GM18873 (cell line): ENCODE measurements at regions not wholly inside any gene's neighbourhood (a gene's known extent, or its start where the extent isn't known, plus 50 kb on each side); places are given as distances from the start of the nearest gene placed in this dataset.
A peak's percentile ranks its signal among the peaks of the same experiment; 100 is the strongest.
"Not testable (repeated sequence)": the region's sequence is repeated elsewhere in the genome, so short reads cannot be mapped to it uniquely, and the experiment has no call there.

Source experiments
- ATAC-seq: cut with Tn5 transposase; IDR thresholded peaks from one replicate; pipeline ENCODE4 v1.9.1; 2021; ENCODE audit warnings: mild to moderate bottlenecking, moderate library complexity, moderate number of reproducible peaks; ENCODE audit not compliant: unreplicated experiment, low FRiP score

DNA sequence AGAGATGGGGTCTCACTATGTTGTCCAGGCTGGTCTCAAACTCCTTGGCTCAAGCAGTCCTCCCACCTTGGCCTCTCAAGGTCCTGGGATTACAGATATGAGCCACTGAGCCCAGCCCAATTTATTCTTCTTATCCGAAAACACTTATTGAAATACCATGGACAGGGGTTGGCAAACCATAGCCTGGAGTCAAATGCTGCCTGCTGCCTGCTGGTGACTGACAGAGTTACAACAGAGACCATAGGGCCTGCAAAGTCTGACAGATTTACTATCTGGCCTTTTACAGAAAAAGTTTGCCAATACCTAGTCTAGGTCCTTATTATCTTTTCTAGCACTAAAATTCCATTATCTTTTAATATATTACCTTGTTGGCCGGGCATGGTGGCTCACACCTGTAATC is 87.1 kb upstream of the ZNF281 start:
- no peak for ATAC-seq

DNA sequence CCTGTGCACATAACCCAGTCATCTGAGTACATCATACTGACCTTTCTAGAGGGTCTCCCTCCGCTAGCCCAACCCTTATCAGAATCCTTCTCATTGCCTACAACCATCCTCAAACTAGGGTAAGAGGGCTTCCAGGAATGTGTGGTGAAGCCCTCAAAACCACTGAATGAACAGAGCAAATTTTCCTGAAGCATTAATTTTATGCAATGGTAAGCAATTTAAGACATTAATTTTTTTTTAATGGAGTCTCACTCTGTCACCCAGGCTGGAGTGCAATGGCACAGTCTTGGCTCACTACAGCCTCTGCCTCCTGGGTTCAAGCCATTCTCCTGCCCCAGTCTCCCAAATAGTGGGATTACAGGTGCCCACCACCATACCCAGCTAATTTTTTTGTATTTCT is 86.1 kb upstream of the ZNF281 start:
- no peak for ATAC-seq

DNA sequence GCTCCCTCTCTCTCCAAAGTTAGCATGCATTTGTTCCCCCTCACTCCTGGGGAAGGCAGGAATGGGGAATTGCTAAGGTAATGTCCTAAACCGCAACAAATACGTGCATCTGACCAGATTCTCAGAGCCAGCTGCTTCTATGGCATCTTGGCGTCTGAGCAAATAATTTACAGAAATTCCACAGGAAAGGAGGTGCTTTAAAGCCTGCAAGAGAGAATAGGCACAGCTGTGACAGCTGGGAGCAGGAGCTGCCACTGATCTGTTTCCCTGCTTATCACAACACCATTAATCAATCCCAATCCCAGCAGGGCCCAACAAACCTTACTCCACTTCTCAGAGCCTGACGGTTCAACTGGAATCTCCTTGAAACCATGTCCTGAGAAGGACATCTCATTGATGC is 83.5 kb upstream of the ZNF281 start:
- no peak for ATAC-seq

DNA sequence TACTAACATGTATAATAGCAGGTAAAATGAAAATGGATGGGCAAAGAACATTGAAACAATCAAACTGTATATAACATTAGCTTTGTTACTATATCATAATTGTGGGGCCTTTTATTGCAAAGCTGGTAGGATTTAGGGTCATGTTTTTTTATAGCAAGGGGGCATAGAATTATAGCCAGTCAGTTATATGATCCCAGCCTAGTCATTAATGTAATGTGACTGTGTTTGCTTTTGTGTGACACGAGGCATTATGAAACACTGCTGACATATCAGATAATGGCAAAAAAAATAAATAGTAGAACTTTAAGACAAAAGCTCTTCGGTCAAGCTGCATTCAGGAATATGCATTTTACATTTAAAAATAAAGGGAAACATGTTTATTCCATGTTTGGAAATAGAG is 81.3 kb upstream of the ZNF281 start:
- ATAC-seq = no peak

DNA sequence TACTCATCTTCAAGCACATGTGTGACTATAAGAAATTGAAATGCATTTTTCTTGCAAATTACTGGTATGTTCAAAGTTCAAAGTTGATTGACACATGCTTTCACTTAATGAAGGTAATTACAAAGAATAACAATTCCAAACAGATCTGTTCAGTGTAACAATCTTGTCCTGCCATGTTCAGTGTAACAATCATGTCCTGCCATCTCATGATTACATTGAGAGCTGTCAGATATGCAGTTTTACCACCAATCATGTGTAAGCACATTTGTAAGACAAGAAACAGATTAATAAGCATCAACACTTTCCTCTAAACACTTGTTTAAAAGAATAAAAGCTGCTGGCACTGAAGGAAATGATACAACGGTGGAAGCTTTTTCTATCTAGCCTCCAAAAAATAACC is 80.3 kb upstream of the ZNF281 start:
- no peak for ATAC-seq

DNA sequence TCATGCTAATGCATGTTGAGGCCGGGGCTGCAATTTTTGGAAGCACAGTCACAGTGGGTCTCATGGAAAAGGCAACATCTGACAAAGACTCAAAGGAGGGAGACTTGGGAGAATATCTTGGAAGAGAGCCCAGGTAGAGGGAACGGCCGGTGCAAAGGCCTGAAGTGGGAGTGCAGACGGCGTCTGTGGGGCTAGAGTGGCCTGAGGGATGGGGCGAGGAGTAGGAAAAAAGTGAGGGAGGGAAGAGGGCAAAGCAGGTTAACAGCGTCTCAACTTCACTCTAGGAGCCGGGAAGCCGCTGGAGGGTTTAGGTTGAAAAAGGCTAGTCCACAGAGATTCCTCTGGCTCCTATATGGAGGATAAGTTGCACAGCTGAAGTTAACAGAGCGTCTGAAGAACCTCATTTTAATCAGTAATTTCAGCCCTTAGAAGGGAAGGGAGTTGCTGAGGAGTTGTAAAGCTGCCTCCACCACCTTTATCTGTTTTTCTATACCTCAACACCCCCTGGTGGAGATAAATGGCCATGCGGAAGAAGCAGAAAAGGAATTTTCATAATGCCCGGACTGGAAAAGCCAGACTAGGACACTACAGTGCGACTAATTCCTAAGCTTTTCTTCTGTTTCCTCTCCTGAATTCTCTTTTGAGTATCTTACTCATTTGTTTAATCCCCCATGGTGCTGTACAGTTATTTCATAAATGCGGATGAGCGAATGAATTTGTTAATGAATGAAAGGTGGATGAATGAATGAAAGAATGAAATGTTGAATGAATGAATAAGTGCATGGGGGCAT is 78.7 kb upstream of the ZNF281 start:
- no peak for ATAC-seq

DNA sequence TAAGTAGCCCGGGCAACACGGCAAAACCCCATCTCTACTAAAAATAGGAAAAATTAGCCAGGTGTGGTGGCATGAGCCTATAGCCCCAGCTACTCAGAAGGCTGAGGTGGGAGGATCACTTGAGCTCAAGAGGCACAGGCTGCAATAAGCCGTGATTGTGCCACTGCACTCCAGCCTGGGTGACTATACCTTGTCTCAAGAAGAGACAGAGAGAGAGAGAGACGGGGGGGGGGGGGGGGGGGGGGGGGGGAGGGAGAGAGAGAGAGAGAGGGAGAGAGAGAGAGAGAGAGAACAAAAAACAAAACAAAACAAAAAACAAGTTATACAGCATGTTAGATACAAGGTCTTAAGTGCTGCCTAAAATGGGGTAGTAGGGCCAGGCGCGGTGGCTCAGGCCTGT is 77.8 kb upstream of the ZNF281 start:
- no peak for ATAC-seq

DNA sequence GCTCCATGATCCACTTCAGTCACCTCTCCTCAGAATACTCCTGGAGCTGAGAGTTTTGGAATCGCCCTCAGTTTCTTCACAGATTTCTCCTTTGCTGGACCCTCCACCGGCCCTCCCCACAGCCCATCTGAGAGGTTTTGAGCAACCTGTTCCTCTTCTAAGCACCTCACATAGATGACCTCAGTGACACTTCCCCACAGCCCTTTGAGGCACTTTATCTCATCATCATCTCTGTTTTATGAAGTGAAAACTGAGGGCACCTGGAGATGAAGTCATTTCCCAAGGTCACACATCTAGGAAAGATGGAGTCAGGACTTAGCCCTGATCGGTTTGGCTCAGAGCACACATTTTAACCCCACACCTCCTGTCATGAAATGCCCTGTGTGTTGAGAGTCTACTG is 76.8 kb upstream of the ZNF281 start:
- no peak for ATAC-seq

DNA sequence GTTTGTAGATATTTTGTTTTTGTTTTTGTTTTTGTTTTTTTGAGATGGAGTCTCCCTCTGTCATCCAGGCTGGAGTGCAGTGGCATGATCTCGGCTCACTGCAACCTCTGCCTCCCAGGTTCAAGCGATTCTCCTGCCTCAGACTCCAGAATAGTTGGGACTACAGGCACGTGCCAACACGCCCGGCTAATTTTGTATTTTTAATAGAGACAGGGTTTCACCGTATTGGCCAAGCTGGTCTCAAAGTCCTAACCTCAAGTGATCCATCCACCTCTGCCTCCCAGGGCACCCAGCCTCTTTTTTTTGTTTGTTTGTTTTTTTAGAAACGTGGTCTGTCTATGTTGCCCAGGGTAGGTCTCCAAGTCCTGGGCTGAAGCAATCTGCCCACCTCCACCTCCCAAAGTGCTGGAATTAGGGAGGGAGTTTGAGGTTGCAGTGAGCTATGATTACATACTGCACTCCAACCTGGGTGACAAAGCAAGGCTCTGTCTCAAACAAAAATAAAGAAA is 74.7 kb upstream of the ZNF281 start:
- not testable (repeated sequence) for ATAC-seq

DNA sequence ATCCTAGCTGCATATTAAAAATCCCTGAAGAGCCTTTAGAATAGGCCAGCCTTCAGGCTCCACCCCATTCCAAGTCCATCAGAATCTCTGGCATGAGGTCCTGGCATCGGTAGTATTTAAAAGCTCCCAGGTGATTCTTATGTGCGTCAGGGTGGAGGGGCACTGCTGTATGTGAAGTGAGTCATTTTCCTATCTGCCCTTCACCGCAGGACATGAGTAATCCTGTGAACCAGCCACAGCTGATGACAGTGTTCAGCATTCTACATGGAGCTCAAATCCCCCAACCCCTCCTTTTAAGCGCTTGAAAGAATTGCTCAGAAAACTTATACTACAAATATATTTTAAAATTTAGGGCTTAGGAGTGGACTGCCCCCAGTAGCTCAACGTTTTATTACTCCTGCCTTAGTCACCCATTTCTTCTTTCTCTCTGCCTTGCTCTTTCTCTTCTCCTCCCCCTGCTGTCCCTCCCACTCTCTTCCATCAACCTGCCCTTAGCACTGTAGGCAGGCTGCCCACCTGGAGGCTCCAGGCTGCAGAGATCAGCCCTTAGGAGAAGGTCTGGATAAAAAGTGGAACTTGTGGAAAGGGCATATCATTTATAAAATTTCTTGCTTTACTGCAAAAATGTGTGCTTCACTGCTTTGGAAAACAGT is 73.8 kb upstream of the ZNF281 start:
- ATAC-seq = peak; percentile 99

DNA sequence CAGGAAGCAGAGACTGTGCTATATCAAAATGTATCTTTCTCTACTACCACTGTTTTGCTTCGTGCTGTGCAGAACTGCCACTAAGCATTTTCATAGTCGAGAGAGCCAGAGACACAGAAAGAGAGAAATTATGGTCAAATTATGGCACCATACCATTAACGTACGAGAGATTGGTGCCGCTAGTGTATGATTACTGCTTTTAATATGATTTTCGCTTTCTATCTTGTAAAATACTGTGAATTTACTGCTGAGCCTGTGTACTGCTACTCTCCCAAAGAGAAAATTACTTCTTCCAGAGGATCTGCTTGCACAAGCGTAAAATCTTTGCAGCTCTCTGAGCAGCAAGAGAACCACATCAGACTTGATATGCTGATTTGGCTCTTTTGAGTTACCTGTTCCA is 71.1 kb upstream of the ZNF281 start:
- no peak for ATAC-seq

DNA sequence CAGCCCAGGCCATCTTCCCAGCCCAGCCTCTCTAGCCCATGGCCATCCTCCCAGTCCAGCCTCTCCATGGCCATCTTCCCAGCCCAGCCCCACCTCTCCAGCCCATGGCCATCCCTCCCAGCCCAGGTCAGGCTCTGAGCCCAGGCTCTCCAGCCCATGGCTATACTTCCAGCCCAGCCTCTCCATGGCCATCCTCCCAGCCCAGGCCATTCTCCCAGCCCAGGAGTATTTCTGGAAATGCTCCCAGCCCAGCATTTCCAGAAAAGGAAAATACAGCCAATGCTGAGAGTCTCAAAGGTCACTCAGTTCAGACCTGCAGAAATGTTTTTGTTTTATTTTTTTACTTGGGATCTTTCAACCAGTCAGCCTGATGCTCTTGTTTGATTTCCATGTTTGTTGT is 70.0 kb upstream of the ZNF281 start:
- ATAC-seq = no peak

DNA sequence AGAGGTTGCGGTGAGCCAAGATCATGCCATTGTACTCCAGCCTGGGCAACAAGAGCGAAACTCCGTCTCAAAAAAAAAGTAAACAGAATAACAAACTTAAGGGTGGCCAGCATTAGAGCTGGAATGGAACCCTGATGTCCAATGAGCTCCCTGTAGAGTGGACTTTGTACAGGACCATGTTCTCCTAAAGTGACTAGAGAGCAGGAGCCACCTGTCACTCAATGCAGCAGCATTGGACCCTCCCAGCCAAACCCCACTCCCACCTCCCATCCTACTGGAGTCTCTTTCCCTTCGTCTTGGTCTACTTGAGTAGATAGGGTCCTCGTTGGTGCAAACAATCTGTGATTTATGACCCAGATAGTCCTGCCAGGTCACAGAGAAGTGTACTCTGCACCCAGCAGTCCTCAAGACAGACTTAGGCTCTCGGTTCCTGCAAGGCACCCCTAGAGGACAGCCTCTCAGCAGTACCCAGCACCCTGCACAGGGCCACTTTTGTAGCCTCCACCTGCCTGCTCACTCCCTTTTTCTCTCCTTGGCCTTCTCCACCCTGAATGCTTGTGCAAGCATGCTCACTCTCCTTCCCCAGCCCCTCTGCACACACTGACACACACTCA is 69.2 kb upstream of the ZNF281 start:
- ATAC-seq = no peak

DNA sequence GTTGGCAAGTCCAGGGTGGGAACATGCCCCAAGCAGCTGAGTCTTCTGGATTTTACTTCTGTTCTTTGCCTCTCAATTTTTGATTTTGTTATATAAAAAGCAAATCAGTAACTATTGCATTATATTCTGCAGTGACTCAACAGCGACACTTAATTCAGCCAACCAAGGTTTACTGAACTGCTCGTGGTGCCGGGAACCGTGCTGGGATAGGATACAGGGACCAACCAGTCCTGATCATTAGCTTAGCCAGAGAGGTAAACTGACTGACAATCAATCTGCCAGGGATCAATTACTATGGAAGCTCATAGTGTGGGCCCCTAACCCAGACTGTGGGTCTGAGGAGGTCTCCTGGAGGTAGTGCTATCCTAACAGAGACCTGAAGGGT is 68.4 kb upstream of the ZNF281 start:
- ATAC-seq = no peak

DNA sequence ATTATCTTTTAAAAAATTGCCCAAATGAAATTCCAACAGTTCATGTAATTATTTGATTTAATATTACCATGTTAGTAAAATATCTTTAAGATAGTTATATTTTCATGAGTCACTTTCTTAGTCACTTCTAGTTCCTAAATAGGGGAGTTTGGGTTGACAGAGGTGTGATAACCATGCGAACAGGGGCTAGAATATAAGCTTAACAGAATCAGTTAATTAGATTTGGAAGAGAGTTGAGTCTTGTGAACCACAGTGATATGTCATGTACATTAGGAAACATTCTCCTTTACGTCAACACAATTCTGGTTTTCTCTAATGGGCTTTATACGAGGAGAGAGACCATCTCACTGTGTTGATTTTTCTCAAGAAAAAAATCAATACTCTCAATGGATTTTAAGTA is 64.8 kb upstream of the ZNF281 start:
- no peak for ATAC-seq

DNA sequence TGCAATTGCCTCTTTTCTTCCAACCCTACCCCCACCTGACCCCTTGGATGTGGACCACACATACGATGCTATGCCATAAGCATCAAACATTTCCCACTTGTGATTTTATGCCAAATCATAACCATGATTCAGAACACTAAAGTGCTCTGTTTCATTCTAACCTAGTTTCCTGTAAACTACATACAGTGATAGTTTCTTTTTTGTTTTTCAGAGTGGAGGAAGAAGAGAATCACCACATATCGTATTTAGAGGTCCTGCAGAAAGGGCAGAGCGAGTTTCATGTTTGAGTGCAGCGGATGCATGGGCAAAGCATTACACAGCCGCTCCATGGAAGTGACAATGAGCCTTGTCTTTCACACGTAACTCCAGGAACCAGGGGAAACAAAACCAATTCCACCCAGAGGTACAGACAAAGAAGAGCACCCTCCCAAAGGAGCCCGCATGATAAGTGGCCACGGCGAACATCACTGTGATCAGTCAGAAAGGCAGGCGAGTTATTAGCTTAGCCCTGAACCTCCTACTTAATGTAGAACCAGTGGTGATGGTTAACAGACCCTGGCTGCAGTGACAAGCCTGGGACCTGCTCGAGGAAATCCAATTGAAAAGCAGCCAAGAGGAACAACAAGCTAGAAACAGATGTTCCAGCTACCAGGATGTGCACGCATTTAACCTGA is 64.0 kb upstream of the ZNF281 start:
- ATAC-seq = peak; percentile 89

DNA sequence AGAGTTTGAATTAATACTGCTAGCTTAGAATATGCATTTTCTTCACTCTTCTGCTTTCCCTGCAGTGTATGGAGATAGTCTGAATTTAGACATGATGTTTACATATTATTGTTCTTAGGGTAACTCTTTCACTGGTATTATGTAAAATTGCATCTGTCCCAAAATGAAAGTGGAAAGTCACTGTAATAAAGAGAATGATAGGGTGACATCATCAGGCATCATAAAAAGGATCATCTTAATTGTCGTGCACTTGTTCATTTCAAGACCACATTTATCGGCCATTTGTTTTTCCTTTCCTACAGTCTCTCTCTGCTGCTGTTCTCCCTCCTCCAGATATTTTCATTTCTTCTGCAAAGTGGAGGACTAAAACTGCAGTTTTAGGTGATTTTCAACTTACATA is 61.9 kb upstream of the ZNF281 start:
- no peak for ATAC-seq

DNA sequence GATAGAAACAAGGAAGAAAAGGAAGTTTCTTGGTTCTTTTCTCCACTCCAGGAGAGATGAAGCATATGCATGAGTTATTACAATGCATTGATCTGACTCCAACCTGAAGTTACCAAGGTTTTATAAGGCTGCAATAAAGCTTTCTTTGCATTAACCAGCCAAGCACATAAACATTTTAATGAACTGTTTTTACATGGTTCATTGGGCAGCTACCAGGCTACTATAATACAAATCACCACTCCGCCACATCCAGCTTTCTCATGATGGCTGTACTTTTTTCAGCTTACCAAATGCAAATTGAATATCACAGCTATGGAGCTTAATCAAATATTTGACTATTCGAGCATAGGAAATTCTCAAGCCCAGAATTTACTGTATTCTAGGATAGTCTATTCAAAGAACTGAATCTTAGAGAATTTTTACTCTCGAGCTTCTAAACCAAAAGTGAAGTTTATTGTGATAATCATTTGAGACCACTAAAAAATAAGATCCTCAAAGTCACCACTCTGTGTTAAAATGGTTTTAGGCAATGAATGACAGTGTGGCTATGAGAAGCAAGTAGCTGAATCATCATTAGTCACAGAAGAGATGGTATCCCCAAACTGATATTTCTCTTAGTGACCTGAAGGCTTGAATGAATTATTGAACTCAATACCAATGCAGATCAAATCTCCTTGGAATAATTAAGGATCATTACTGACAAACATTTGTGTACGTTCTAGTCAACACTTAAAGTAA is 58.6 kb upstream of the ZNF281 start:
- ATAC-seq = no peak

DNA sequence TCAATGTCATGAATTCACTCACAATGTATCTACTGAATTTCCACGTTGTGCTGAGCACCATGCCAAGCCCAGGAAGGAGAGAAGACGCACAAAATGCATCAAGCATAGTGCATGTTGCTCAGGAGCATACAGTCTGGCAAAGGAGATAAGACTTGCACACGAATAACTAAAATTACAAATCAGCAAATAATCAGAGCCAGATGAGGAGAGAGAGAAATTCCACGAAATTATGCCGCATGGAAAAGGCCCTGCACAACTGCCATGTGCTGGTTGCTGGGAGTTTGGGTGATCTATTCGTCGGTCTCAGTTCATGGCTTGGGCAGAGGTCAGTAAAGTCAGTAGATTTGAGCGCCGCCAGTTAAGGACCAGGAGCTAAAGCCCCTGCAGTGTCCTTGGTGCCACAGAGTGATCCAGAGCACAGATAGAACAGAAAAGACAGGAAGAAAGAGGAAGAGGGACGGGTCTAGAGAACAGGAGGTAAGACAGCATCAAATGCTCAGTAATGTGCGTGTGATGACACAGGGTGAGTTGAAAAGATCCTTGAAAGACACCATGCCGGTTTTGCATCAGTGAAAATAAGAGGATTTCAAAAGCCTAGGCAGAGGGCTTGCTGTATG is 55.1 kb upstream of the ZNF281 start:
- ATAC-seq = no peak
